ENCODE measurements at regions not wholly inside any gene's neighbourhood (a gene's known extent, or its start where the extent isn't known, plus 50 kb on each side); places are given as distances from the start of the nearest gene placed in this dataset.

GRCh38 chr20:4608861-4609260 is 77.4 kb upstream of the PRNP start:
- ATAC-seq (no peak), DNase-seq (ENCODE audit: low read depth, low spot score) (no peak), FAIRE-seq (no peak)
- 69% methylated on average over 6 of the region's 6 CpGs for WGBS (ENCODE audit: insufficient coverage, insufficient replicate concordance, low lambda C conversion rate, missing lambda C conversion rate)
- Histone ChIP-seq H4K20me1 (ENCODE audit: control insufficient read depth, insufficient read depth) (no peaks in the 10 kb centered on the region), H3K4me2 (ENCODE audit: control insufficient read depth, insufficient read depth) (no peak overlapping the region), H3K27me3 (replicated peaks in 1 of 2; ENCODE audit: control insufficient read depth in 2 of 2, insufficient read depth in 2 of 2, low read length in 1 of 2) (no peaks in the 10 kb centered on the region), H3K36me3 (ENCODE audit: control insufficient read depth in 2 of 2, insufficient read depth in 2 of 2, low read length in 1 of 2) (no peaks in the 10 kb centered on the region), H2AFZ (ENCODE audit: control insufficient read depth, low read depth, low read length) (no peak overlapping the region), H3K4me1 (ENCODE audit: control insufficient read depth, insufficient read depth, low read length) (peaks cover 12% of the 10 kb centered on the region), H3K79me2 (ENCODE audit: control insufficient read depth, insufficient read depth, low read length) (no peaks in the 10 kb centered on the region), H3K9me3 (replicated peaks; ENCODE audit: control insufficient read depth, insufficient read depth, low read length) (no peaks in the 10 kb centered on the region), H3K27ac (ENCODE audit: control insufficient read depth, insufficient read depth) (no peak overlapping the region), H3K9ac (ENCODE audit: control insufficient read depth, insufficient read depth, low read length) (no peak overlapping the region), H3K4me3 (no peak overlapping the region)
- SMC1A ChIA-PET (ENCODE audit: uncharacterized antibody, unreplicated experiment): interaction anchor here (0.6 to 3.8 kb wide), 8 partner anchors 81 to 470 kb away, joined by 3 to 32 read pairs (median 4); partner anchors contain the start of gene PRND
- CTCF ChIA-PET: interaction anchor here (0.7 to 13.3 kb wide), 7 partner anchors 16 to 517 kb away, joined by 3 to 199 read pairs (median 4); partner anchors contain the start of genes CDS2 and PRND
- intact Hi-C loops (cut with micrococcal nuclease; ENCODE audit: unreplicated experiment) (loop anchor here (5.0 to 10.0 kb wide), 3 partner anchors 343 to 616 kb away; no protein-coding TSS in a partner anchor), in situ Hi-C loops (cut with MboI) (no loop called here)
- BruUV-seq (replicated peaks): no TSS peak
- RAD21 ChIA-PET (ENCODE audit: unreplicated experiment): interaction anchor here (0.6 to 5.2 kb wide), 4 partner anchors 111 to 299 kb away, joined by 3 to 36 read pairs (median 15); partner anchors contain the start of gene PRND
- POLR2A ChIA-PET: no interaction called here
- TF ChIP-seq, protein P1, sequence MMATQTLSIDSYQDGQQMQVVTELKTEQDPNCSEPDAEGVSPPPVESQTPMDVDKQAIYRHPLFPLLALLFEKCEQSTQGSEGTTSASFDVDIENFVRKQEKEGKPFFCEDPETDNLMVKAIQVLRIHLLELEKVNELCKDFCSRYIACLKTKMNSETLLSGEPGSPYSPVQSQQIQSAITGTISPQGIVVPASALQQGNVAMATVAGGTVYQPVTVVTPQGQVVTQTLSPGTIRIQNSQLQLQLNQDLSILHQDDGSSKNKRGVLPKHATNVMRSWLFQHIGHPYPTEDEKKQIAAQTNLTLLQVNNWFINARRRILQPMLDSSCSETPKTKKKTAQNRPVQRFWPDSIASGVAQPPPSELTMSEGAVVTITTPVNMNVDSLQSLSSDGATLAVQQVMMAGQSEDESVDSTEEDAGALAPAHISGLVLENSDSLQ (IDR thresholded peaks at IDR 0.05): no peak
- TF ChIP-seq, protein P2, sequence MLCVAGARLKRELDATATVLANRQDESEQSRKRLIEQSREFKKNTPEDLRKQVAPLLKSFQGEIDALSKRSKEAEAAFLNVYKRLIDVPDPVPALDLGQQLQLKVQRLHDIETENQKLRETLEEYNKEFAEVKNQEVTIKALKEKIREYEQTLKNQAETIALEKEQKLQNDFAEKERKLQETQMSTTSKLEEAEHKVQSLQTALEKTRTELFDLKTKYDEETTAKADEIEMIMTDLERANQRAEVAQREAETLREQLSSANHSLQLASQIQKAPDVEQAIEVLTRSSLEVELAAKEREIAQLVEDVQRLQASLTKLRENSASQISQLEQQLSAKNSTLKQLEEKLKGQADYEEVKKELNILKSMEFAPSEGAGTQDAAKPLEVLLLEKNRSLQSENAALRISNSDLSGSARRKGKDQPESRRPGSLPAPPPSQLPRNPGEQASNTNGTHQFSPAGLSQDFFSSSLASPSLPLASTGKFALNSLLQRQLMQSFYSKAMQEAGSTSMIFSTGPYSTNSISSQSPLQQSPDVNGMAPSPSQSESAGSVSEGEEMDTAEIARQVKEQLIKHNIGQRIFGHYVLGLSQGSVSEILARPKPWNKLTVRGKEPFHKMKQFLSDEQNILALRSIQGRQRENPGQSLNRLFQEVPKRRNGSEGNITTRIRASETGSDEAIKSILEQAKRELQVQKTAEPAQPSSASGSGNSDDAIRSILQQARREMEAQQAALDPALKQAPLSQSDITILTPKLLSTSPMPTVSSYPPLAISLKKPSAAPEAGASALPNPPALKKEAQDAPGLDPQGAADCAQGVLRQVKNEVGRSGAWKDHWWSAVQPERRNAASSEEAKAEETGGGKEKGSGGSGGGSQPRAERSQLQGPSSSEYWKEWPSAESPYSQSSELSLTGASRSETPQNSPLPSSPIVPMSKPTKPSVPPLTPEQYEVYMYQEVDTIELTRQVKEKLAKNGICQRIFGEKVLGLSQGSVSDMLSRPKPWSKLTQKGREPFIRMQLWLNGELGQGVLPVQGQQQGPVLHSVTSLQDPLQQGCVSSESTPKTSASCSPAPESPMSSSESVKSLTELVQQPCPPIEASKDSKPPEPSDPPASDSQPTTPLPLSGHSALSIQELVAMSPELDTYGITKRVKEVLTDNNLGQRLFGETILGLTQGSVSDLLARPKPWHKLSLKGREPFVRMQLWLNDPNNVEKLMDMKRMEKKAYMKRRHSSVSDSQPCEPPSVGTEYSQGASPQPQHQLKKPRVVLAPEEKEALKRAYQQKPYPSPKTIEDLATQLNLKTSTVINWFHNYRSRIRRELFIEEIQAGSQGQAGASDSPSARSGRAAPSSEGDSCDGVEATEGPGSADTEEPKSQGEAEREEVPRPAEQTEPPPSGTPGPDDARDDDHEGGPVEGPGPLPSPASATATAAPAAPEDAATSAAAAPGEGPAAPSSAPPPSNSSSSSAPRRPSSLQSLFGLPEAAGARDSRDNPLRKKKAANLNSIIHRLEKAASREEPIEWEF (IDR thresholded peaks at IDR 0.05; ENCODE audit: insufficient replicate concordance, low read depth, low read length): no peak
- no peak for TF ChIP-seq ZNF217 (IDR thresholded peaks at IDR 0.05)
- no peak for TF ChIP-seq USF2 (IDR thresholded peaks at IDR 0.05; ENCODE audit: borderline replicate concordance, low read depth, low read length)
- no peak for TF ChIP-seq RELA (IDR thresholded peaks at IDR 0.05; ENCODE audit: borderline replicate concordance, partially characterized antibody)
- no peak for TF ChIP-seq NBN (IDR thresholded peaks at IDR 0.05)
- no peak for TF ChIP-seq KAT2A (conservative IDR thresholded peaks at IDR 0.05; ENCODE audit: control insufficient read depth, low read depth, low read length)
- TF ChIP-seq LARP7 (IDR thresholded peaks at IDR 0.05): no peak
- TF ChIP-seq NFYB (IDR thresholded peaks at IDR 0.05; ENCODE audit: insufficient read depth, low read depth, low read length): no peak
- no peak for TF ChIP-seq ZNF274 (IDR thresholded peaks at IDR 0.05; ENCODE audit: insufficient read depth, insufficient read length)
- no peak for TF ChIP-seq DPF2 (IDR thresholded peaks at IDR 0.05)
- TF ChIP-seq RAD21 (IDR thresholded peaks at IDR 0.05; ENCODE audit: insufficient read depth, low read depth, low read length): no peak
- TF ChIP-seq SREBF1 (IDR thresholded peaks at IDR 0.05; ENCODE audit: low read length): no peak
- no peak for TF ChIP-seq BCL3 (IDR thresholded peaks at IDR 0.05; ENCODE audit: borderline replicate concordance, insufficient read depth, low read depth, low read length, poor library complexity, severe bottlenecking)

Data from GM12878 (cell line).